HG02588 (cell line): ENCODE measurements at regions not wholly inside any gene's neighbourhood (a gene's known extent, or its start where the extent isn't known, plus 50 kb on each side); places are given as distances from the start of the nearest gene placed in this dataset.
"Not testable (repeated sequence)": the region's sequence is repeated elsewhere in the genome, so short reads cannot be mapped to it uniquely, and the experiment has no call there.

Experiments
- ATAC-seq: cut with Tn5 transposase; IDR thresholded peaks from one replicate; pipeline ENCODE4 v1.9.1; 2021; ENCODE audit warnings: mild to moderate bottlenecking, moderate library complexity; ENCODE audit not compliant: unreplicated experiment

GRCh38 chr2:78127424-78127823, 605.2 kb upstream of the LRRTM4 start:
- no peak for ATAC-seq

- ATAC-seq: no peak
These were observed 610.5 kb upstream of the LRRTM4 start for GRCh38 chr2:78132391-78133370.

GRCh38 chr2:78145395-78145996, 623.3 kb upstream of the LRRTM4 start:
- ATAC-seq: no peak

GRCh38 chr2:78145997-78146722, 624.0 kb upstream of the LRRTM4 start:
- ATAC-seq: no peak

- ATAC-seq: no peak
These were observed 625.3 kb upstream of the LRRTM4 start for GRCh38 chr2:78147466-78147865.

- no peak for ATAC-seq
These were observed 632.4 kb upstream of the LRRTM4 start for GRCh38 chr2:78154586-78154985.

GRCh38 chr2:78162202-78162601, 640.0 kb upstream of the LRRTM4 start:
- ATAC-seq: no peak

GRCh38 chr2:78172157-78172556, 650.0 kb upstream of the LRRTM4 start:
- ATAC-seq: not testable (repeated sequence)

- no peak for ATAC-seq
These were observed 653.5 kb upstream of the LRRTM4 start for GRCh38 chr2:78175645-78176044.

GRCh38 chr2:78201064-78201575, 678.9 kb upstream of the LRRTM4 start:
- no peak for ATAC-seq

- no peak for ATAC-seq
These were observed 680.2 kb upstream of the LRRTM4 start for GRCh38 chr2:78202366-78202765.

GRCh38 chr2:78202986-78203670, 681.0 kb upstream of the LRRTM4 start:
- no peak for ATAC-seq

GRCh38 chr2:78218066-78218465, 695.9 kb upstream of the LRRTM4 start:
- ATAC-seq: no peak

GRCh38 chr2:78237704-78238103, 715.5 kb upstream of the LRRTM4 start:
- no peak for ATAC-seq

GRCh38 chr2:78245394-78246135, 723.4 kb upstream of the LRRTM4 start:
- no peak for ATAC-seq

- ATAC-seq: no peak
These were observed 729.5 kb upstream of the LRRTM4 start for GRCh38 chr2:78251708-78252107.

- ATAC-seq: no peak
These were observed 738.7 kb upstream of the LRRTM4 start for GRCh38 chr2:78260861-78261260.

- ATAC-seq: no peak
These were observed 739.3 kb upstream of the LRRTM4 start for GRCh38 chr2:78261454-78261853.

- ATAC-seq: not testable (repeated sequence)
These were observed 739.9 kb upstream of the LRRTM4 start for GRCh38 chr2:78262089-78262488.
